ENCODE measurements at regions not wholly inside any gene's neighbourhood (a gene's known extent, or its start where the extent isn't known, plus 50 kb on each side); places are given as distances from the start of the nearest gene placed in this dataset.

DNA sequence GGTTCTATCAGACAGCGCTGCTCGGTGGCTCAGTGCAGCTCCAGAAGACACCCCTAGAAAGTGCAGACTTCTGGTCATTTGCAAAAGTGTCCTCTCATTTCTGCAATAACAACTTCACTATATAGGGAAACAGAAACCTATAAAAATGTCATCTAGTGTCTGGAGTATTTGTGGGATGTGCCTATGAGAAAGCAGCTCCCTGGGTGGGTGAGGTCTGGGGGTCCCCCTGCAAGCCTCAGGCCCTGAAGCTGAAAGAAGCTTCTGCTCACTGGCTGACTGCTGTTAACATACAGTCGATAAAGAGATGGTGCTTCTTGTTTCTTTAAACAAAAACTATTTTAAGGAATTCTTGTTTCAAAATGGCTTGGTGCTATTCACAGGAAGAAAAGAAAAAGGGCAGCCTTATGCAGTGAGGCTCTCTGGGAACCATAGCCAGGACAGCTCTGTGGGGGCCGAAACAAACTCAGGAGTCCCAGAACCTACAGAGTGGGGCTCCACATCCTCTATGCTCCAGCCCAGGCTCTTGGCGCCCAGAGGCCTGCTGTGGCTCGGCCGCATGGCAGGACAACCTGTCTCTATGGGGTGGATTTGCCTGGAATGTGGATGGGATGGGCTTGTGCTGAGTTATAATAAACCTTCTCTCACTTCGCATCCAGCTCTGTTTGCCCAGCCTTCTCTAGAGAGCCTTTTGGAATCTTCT is 109.7 kb downstream of the BANF2 start:
- Histone ChIP-seq H3K27ac (no peak overlapping the region), H3K27me3 (replicated peaks in 1 of 7) (no peaks in the 10 kb centered on the region), H3K9me3 (no peaks in the 10 kb centered on the region), H3K36me3 (no peaks in the 10 kb centered on the region), H3K4me3 (no peak overlapping the region), H3K4me1 (peaks cover 0 to 48% (median 4%) of the 10 kb centered on the region in 6 donors)
- intact Hi-C loops (cut with DNase I; ENCODE audit: low total_unique reads), result no loop called here
- DNase-seq, result no peak
- TF ChIP-seq, protein P1, sequence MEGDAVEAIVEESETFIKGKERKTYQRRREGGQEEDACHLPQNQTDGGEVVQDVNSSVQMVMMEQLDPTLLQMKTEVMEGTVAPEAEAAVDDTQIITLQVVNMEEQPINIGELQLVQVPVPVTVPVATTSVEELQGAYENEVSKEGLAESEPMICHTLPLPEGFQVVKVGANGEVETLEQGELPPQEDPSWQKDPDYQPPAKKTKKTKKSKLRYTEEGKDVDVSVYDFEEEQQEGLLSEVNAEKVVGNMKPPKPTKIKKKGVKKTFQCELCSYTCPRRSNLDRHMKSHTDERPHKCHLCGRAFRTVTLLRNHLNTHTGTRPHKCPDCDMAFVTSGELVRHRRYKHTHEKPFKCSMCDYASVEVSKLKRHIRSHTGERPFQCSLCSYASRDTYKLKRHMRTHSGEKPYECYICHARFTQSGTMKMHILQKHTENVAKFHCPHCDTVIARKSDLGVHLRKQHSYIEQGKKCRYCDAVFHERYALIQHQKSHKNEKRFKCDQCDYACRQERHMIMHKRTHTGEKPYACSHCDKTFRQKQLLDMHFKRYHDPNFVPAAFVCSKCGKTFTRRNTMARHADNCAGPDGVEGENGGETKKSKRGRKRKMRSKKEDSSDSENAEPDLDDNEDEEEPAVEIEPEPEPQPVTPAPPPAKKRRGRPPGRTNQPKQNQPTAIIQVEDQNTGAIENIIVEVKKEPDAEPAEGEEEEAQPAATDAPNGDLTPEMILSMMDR (IDR thresholded peaks at IDR 0.05 in 8 of 11, conservative IDR thresholded peaks at IDR 0.05 in 3 of 11), result no peak
- no peak for TF ChIP-seq POLR2A (IDR thresholded peaks at IDR 0.05)
- no peak for TF ChIP-seq POLR2AphosphoS5 (IDR thresholded peaks at IDR 0.05)
- WGBS, 5 donors, result 79 to 93% (median 89%) methylated on average over 8 of the region's 8 CpGs

DNA sequence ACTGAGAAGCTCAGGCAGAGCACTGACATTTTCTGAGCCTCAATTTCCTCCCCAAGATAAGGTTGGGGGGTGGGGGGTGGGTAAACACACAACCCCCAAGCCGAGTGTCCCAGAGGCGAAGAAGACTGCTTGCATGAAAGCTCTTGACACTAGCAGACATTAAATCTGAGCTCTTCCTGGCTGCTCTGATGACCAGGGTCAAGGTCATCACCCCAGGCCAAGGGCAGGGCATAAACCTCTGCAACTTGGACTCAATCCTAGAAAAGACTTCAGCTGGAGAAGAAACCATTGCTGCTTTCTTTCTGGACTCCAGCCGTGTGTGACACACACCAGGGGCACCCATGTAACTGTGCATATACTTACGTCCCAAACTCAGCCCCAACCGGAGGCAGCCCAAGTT is 109.0 kb downstream of the BANF2 start:
- no peak overlapping the region for H3K4me3 ChIP-seq
- H3K36me3 ChIP-seq, result no peaks in the 10 kb centered on the region
- no peaks in the 10 kb centered on the region for H3K27me3 ChIP-seq (replicated peaks in 1 of 7)
- intact Hi-C loops (cut with DNase I; ENCODE audit: low total_unique reads), result no loop called here
- no peaks in the 10 kb centered on the region for H3K9me3 ChIP-seq
- TF ChIP-seq POLR2A (IDR thresholded peaks at IDR 0.05) (no peak), POLR2AphosphoS5 (IDR thresholded peaks at IDR 0.05) (no peak)
- TF ChIP-seq, protein P1 (IDR thresholded peaks at IDR 0.05 in 8 of 11, conservative IDR thresholded peaks at IDR 0.05 in 3 of 11), result no peak
- peaks cover 0 to 48% (median 4%) of the 10 kb centered on the region in 6 donors for H3K4me1 ChIP-seq
- peak overlapping the region in 3 of 8 donors; percentile 56 to 66 (median 65) for H3K27ac ChIP-seq
- DNase-seq, result no peak
- 68 to 82% (median 79%) methylated on average over 5 of the region's 5 CpGs for WGBS, 5 donors

DNA sequence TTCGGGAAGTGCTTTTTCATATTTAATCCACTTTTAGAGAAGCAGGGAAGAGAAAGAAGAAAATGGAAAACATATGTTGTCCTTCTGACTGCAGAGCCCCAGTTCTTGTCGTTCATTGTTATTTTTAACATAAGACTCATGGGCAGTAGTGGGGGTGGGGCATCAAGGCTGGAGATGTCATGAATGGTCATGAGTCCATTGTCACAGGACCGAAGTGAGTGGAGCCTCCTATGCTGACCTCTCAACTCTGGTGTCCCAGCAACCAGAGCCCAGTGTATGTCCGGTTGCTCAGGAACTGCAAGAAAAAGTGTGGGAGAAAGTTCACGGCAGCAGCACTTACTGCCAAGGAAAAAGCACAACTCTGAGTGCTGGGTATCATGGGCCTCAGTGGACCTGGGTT is 108.6 kb downstream of the BANF2 start:
- Histone ChIP-seq H3K4me1 (peaks cover 0 to 48% (median 4%) of the 10 kb centered on the region in 6 donors), H3K36me3 (no peaks in the 10 kb centered on the region), H3K27me3 (replicated peaks in 1 of 7) (no peaks in the 10 kb centered on the region), H3K4me3 (no peak overlapping the region), H3K27ac (peak overlapping the region in 3 of 8 donors; percentile 56 to 66 (median 65)), H3K9me3 (no peaks in the 10 kb centered on the region)
- TF ChIP-seq, protein P1 (IDR thresholded peaks at IDR 0.05 in 8 of 11, conservative IDR thresholded peaks at IDR 0.05 in 3 of 11), result no peak
- TF ChIP-seq POLR2AphosphoS5 (IDR thresholded peaks at IDR 0.05), result no peak
- TF ChIP-seq POLR2A (IDR thresholded peaks at IDR 0.05), result no peak
- intact Hi-C loops (cut with DNase I; ENCODE audit: low total_unique reads), result no loop called here
- WGBS, 5 donors, result 63 to 69% (median 64%) methylated on average over 5 of the region's 5 CpGs
- no peak for DNase-seq

DNA sequence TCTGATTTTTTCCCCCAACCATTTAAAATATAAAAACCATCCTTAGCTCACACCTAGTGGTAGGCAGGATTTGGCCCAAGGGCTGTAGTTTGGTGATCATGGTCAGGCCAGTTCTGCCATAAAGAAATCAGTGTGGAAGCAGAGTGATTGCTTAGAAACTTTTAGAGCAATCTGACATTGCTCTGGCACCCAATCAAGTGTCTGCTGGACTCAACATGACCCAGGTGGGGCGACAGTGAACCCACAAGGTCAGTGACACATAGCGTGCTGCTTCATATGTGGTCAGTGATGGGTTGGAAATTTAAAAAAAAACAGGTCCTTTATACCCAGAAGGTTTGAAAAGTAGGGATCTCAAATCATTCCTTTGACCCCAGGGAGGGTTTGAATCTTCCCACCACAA is 107.9 kb downstream of the BANF2 start:
- H3K4me3 ChIP-seq, result no peak overlapping the region
- H3K36me3 ChIP-seq, result no peaks in the 10 kb centered on the region
- H3K27ac ChIP-seq, result peak overlapping the region in 5 of 8 donors; percentile 9 to 66 (median 63)
- TF ChIP-seq POLR2A (IDR thresholded peaks at IDR 0.05) (no peak), POLR2AphosphoS5 (IDR thresholded peaks at IDR 0.05) (no peak)
- TF ChIP-seq, protein P1 (IDR thresholded peaks at IDR 0.05 in 8 of 11, conservative IDR thresholded peaks at IDR 0.05 in 3 of 11), result no peak
- WGBS, 5 donors, result 49 to 84% (median 71%) methylated on average over 2 of the region's 2 CpGs
- H3K9me3 ChIP-seq, result no peaks in the 10 kb centered on the region
- intact Hi-C loops (cut with DNase I; ENCODE audit: low total_unique reads), result no loop called here
- DNase-seq, result no peak
- H3K4me1 ChIP-seq, result peaks cover 0 to 48% (median 4%) of the 10 kb centered on the region in 6 donors
- no peaks in the 10 kb centered on the region for H3K27me3 ChIP-seq (replicated peaks in 1 of 7)
